Midbrain (tissue), 1 donor: ENCODE measurements at regions not wholly inside any gene's neighbourhood (a gene's known extent, or its start where the extent isn't known, plus 50 kb on each side); places are given as distances from the start of the nearest gene placed in this dataset.

Experiments
- DNase-seq: peaks from one replicate; lab custom pipeline; 2025; lab: John Stamatoyannopoulos, UW

DNA sequence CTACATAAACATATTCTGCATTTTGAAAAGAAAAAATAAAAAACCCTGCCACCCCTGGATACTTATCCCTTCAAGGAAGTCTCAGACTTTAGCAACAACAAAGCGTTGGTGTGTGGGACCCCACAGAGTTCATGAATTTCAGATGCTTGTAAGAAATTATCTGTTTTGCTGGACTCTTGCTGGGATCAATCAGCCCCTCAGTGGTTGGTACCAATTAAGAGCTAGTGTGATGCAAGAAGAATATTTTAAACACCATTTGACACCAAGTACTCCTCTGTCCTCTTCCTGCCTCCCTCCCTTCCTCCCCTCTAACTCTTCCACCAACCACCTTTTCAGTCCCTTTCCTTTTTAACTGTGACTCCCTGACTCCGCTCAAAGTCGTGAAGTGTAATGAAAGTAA lies 51.5 kb downstream of the SST start:
- no peak for DNase-seq

DNA sequence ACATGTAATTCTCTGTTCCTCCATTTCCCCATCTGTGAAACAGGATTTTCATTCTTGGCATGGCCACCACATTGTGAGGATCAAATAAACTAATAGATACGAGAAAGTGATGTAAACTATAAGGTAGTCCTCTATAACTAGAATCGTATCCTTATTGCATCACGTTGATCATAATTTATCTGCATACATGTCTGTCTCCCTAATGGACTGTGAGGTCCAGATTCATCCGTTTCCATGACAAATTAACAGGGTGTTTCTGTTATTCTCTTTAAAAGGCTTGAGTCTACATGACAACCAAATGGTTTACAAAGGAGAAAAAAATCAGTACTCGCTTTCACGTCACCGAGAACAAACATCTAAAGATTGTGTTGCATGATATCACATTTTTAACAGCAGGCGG lies 53.0 kb downstream of the SST start:
- no peak for DNase-seq

DNA sequence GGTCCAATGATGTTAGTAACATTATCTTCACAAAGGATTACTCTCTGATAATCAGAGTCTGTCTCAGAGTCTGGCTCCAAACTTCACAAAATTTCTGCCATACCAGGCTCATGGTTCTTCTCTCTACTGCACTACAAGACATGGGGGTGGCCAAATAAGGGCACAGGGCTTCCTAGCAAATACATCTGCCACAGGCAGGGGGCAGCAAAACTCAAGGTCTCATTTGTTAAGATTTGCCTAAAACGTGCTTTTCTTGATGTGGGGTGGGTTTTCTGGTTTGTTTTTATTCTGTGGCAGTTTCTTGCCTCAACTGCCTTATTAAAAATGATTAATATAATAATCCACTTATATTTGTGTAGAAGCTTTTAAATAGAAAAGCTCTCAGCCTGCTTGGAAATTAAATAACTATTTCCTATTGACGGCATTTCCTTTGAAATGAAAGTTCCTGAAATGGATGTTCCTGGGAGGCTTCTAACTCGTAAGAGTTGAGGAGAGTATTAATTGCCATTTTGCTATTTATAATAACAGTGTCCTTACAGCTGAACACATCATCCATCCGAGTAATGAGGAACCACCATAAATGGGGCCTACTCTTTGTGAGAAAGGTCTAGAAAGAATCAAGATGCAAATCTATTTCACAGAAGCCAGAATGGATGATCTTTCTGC lies 53.8 kb downstream of the SST start:
- peak; percentile 35 for DNase-seq

DNA sequence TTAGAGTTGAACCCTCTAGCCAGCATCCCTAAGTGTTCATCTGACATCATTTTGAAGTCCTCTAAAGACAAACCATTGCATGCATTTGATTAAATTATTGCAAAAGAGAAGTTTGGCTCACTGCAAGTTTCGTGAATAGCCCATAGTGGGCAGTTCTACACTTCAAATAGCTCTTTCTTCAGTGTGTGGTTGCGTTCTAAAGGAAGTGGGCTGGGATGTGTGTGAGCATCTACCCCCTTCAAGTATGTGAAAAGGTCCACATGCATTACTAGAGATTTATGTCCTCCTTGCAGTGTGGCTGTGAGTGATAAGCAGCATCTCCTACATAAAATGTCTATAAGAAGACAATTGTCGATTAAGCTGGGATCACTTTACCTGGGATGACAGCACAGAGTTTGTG lies 54.6 kb downstream of the SST start:
- DNase-seq = no peak

DNA sequence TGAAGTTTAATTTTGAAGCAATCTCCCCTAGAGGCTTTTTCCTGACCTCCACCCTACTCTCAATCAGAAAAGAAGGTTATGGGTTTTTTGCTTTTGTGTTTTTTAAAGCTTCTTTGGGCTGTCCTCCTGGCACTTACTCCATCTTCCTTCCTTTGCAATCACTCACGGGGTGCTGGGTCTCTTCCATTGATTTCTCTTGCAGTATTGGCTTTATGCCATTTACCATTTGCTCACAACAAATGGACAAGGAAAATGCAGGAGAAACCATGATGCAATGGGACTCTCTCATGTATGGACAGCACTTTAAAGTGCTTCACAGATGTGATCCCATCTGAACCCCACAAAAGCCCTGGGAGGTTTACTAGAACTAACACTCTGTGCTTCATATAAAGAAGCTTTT lies 57.5 kb downstream of the SST start:
- DNase-seq = no peak

DNA sequence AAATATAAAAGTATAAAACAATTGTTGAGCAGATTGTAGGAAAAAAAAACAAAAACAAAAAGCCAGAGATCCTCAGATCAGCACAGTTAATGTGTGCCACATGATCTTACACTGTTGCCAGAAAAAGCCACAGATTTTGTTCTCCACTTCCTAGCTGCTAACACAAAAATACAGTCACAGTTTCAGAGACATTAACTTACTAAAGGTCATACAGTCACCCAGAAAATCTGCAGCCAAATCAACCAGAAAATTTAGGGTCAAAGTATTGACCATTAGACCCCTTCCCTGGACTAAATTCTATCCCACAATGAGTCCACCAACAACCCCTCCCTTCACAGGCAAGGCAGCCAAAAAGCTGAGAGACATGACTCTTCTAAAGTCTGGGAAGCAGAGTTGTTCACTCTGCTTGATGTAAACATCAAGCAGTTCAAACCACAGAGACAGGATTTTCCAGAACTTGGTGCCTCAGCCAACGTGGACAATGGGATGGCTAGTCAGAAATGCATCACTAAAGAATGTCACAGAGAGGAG lies 59.1 kb downstream of the SST start:
- DNase-seq = no peak

DNA sequence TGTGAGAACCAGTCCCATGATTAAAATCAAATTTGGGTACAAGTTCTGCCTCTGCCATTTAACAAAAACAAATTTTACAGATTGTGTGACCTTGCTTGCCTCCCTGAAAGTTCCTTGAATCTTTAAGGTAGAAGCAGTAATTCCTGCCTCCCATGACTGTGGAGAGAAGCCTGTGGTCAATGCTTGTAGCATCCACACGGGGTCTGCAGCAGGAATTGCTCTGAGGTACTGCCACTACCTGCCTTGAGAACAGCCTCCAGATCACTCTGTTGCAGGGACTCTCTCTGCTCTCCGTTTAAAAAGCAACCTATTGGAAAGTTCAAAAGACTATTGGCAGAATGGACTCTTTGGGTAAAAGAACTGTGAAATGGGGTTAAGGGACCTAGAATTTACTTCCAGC lies 75.9 kb downstream of the SST start:
- DNase-seq = no peak

DNA sequence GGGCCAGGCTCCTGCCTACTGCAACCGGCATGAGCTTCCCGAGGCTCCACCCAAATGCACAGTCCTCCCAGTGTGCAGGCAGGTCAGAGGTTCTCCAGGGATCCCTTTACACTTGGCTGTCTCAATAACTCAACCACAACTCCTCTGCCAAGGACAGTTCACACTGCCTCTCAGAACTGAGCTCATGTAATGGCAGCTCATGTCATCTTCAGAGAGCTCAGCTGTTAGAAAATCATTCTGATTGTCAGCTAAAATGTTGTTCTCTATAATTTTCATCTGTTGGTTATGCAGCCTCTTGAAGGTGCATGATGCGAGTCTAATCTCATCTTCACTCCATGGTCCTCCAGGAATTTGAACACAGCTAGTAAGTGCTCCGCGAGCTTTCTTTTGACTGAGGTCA lies 76.7 kb downstream of the SST start:
- no peak for DNase-seq

DNA sequence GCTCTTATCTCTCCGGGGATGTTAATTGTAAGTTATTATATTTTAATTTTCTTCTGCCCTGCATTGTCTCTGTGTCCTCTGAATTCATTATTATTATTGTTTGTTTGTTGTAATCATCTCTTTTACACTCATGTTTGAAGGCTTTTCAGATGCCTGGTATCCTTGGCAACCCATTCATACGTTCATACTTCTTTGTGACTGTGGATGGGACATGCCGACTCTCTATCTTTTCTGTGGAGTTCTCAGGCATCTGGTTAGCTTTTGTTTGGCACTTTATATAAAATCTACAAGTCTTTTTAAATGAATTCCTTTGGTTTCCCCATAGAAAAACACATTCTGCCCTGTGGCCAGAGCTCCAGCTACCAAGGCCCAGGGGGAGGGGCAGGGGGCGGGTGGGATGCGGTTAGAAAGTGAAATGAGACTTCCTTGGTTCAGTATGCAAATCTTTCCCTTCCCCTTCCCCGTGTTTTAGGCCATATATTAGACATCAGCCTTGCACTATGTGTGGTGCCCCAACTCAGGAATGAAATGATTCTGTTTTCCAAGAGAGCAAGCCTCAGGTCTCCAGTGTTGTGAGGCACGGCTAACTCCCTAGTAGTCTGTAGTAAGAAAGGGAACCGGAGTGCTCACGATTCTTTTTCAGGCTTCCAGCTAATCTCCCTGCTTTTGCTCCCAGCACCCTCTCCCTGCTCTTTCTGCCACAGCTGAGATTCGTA lies 79.2 kb downstream of the SST start:
- DNase-seq = no peak

DNA sequence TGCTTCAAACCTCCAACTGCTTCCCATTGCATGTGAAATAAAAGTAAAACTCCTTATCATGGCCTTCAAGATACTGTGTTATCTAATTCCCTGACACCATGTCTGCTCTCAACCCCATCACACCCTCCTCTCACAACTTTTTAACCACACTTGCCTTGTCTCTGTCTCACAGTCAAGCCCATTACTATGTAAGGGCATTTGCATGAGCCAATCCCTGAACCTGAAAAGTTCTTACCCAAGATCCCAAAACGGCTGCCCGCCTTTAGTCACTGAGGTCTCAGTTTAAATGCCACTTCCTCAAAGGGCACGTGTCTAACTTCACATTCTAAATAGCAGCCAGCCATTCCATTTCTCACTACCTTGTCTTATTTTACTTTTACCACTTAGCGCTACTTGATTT lies 83.1 kb downstream of the SST start:
- DNase-seq = no peak

DNA sequence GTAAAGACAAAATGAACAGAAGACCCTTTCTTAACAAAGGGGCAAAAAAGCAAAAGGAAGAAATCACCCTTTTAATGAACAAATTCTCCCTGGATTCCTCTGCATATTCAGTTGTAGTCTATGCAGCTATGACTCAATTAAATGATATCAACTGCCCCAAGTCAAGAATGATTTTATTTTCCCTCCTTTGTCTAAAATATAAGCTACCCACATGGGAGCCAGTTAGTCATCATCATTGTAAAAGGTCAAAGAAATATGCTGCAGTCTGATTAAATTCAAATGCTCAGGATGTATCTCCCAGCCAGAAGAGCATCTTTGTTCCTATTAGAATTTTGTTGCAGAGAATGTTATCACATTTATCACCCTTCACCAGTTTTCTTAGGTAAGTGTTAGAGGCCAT lies 84.0 kb downstream of the SST start:
- DNase-seq = no peak

DNA sequence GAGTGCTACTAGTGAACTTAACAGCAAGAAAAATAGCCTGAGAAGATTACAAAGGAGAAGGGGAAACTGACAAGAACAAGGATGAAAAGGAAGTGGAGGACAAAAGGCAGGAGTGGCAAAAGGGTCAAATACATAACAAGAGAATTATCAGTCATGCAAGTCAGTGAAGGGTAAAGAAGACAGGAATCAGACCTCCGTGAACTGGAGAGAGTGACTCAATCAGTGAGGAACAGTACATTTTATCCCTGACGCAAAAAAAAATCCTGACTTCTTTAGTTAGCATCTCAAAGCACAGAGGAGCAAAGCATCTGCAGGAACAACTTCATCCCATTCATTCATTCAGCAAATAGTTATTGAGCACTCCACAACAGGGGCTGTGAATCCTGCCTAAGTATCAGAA lies 97.8 kb downstream of the SST start:
- no peak for DNase-seq

DNA sequence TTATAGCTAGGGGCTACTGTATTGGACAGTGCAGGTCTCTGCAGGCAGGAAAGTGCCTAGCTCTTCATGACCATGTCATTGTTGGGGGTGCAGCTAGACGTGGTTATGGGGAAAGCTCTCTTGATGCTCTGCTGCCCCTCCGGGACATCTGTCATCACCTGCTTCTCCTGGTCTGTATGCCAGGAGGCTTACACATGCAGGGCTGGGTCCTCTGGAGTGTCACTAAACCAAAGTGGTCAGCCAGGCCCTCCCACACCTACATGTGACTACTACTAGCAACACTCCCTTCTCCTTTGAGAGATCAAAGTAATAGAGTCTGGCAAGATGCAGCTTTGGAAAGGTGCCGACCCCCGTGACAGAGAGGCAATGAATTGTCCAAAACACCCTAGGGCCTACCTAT lies 98.5 kb downstream of the SST start:
- no peak for DNase-seq

DNA sequence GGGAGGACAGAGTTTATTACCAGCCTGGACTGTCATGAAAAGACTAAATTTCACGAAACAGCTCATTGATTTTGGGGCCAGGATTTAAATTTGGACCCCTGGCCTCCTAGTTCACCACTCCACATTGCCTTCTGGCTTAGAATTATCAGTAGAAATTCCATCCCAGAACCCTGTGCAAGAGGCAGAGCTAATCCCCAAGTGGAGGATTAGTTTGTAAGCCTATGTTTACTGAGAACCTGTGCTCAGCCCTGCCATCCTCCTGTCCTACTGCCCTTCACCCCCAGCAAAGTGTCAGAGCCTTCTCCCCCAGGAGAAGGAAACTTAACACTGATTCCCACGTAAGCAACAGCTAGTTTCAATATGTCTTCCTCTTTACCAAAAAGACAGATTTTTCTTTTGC lies 99.4 kb downstream of the SST start:
- no peak for DNase-seq

DNA sequence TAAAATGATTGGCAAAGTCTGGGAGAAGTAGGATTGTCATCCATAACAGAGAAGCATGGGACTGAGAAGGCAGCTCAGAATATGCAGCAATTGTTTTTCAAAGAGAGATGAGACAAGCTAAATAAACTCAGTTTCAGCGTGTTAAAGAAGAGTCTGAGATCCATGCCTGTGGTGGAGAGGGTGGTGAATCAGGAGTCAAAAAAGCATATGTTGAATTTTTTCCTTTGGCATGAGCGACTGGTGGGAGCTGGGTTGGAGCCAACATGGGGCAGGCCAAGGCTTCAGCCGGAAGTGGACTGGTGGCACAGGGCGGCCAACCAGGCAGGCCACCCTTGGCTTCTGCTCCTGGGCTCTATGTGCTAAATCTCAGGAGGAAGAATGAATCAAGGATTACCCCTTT lies 102.0 kb downstream of the SST start:
- DNase-seq = no peak

DNA sequence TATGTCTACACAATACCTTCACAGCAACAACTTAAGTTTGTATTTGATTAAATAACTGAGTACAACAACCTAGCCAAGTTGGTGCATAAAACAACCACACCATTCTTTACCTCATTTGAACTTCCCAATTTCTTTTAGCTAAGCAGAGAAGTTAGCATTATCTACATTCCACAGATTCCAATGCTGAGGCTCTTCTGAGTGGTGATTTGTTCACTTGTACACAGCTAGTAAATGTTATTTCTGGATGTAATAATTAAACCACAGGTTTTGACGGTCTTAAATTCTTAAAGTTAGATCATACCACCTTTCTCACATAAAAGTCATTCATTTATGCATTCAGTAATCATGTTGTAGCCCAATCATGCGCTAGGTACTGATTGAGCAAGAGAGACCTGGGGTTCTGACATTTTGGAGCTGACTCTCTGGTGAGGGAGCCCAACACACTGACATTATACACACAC lies 102.5 kb downstream of the SST start:
- DNase-seq = no peak

DNA sequence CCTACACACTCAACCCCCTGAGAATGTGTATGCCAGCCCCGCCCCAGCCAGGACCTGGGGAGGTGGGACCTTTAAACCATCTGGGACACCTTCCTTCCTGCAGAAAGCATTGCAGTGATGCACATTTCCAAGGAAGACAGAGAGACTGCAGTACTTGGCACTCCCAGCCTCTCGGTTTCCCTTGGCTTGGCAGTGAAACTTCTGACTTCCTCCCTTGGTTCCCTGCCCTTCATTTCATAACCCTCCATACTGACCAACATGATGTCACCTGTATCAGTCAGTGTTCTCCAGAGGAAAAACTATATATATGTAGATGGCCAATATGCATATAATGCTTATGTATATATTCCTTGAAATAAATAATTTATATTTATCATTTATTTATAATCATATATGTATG lies 103.2 kb downstream of the SST start:
- no peak for DNase-seq

DNA sequence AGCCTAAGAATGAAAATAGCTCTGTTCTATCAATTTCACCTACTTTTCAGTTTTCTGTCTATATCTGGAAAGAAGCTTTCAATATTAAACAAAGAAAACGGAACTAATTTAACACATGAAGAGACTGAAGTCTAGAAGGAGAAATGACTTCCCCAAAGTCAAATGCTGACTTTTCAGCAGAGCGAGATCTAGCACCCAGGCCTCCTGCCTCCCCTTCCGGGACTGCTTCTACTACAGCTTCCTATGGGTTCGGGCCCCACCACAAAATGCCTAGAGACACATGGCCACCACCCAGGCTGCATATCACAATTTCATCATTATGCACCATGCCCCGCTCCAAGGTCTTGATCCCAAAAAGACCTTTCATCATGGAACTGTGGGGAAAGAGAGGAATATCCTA lies 104.5 kb downstream of the SST start:
- no peak for DNase-seq

DNA sequence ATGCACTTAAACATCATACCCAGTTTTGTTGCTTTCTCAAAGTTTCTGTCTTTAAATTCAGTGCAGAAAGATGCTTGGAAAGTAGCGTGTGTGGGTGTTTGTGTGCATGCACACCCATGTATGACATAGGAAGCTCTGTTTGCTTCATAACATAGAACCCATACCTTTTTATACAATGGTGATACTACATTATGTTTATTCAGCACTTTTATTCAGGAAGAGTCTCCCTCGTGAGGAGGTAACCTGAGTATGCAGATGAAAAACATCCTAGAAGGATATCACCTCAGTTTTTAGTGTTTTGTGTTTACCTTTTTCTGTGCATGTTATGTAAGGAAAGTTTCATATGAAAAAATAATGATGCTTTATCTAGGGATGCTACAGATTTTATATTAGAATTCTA lies 111.2 kb downstream of the SST start:
- DNase-seq = no peak

DNA sequence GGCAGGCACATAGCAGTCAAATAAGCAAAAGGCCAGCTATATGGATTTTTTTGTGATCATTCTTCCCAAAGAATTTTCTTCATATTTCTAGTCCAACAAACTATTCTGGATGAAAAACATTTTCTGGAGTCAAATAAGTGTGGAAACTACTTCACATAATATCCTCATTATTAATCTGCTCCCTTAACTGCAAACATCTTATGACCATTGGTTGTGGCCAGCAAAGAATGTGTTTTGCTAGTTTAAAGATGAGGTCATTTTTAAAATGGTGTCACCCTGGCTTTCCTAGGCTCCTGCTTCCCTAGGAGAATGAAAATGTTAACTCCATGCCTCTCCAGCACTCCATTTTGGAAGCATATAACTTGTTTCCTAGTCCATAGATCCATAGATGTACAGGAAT lies 118.8 kb downstream of the SST start:
- no peak for DNase-seq

DNA sequence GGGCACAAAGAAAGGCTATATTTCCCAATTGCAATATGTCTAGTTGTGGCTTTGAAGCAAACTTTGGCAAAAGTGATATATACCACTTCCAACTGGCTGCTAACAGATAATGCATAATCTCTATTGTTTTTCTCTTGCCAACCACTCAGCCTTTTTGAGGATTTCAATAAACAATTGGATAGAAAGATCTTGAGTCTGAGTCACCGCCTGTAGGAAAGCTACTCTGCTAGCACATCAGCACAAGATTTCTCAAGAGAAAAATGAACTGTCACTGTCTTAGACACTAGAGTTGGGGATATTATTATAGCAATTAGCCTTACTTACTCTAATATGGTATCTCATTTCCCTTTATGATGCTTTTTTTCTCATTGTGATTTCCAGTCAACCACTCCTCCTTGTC lies 119.7 kb downstream of the SST start:
- no peak for DNase-seq

DNA sequence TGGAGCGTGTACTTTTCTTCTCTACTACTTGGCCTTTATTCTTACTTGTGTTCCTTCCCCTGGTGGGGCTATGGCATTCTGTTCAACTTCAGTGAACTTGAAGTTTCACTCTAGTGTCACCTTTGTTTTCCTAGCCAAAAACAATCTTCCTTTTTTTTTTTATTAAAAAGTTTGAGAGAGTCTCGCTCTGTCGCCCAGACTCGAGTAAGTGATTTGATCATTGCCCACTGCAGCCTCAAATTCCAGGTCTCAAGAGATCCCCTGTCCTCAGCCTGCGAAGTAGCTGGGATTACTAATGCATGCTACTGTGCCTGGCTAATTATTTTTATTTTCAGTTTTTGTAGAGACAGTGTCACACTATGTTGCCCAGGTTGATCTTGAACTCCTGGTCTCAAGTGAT lies 124.8 kb downstream of the SST start:
- no peak for DNase-seq

DNA sequence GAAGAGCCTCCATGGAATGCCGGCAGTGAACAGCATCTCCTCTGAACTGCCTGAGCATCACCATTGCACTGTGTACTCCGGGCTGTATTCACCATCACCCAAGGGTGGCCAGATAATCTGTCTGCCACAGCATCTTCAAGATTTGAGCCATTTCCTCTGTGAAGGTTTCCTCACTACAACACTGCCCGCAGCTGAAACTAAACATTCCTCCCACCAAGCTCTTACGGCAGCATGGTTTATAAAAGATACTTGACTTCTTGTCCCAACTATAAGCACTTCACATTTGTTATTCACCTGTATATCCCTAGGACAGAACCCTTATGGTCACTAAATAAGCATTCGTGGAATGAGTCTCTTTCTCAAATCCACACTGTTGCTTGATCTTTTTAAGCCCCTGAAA lies 125.9 kb downstream of the SST start:
- no peak for DNase-seq

DNA sequence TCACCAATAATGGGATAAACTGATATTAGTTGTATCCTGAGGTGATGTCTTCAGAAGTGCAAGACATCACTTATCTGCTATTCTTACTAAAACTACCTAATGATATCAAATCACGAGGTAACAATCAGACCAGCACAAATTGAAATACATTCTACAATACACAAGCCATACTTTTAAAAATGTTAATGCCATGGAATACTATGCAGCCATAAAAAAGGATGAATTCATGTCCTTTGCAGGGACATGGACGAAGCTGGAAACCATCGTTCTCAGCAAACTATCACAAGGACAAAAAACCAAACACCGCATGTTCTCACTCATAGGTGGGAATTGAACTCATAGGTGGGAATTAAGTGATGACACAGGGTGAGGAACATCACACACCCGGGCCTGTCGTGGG lies 129.3 kb downstream of the SST start:
- no peak for DNase-seq
